Neuronal stem cell (in vitro differentiated cells): ENCODE measurements at regions not wholly inside any gene's neighbourhood (a gene's known extent, or its start where the extent isn't known, plus 50 kb on each side); places are given as distances from the start of the nearest gene placed in this dataset.

ENCODE experiments used
- DNase-seq: peaks from one replicate; pipeline ENCODE4 v3.0.0-alpha.2; 2013; ENCODE audit warnings: low spot score
- H2AFZ ChIP-seq: one replicate; pipeline ENCODE4 v1.6.1; 2013; ENCODE audit warnings: mild to moderate bottlenecking, low read length, inconsistent platforms
- H2AK5ac ChIP-seq: 2 replicates; pipeline ENCODE4 v1.6.1; 2013; ENCODE audit warnings: low read depth, mild to moderate bottlenecking, inconsistent platforms, low read length, moderate library complexity, mixed read lengths
- H2BK120ac ChIP-seq: 2 replicates; pipeline ENCODE4 v1.6.1; 2013; ENCODE audit warnings: low read depth, mild to moderate bottlenecking, inconsistent platforms, low read length, moderate library complexity, mixed read lengths
- H2BK12ac ChIP-seq: one replicate; pipeline ENCODE4 v1.6.1; 2013; ENCODE audit warnings: low read length, inconsistent platforms
- H2BK15ac ChIP-seq: 2 replicates; pipeline ENCODE4 v1.6.1; 2013; ENCODE audit warnings: mild to moderate bottlenecking, low read length, inconsistent platforms, mixed read lengths
- H2BK5ac ChIP-seq: one replicate; pipeline ENCODE4 v1.6.1; 2013; ENCODE audit warnings: inconsistent platforms, mild to moderate bottlenecking, low read length, moderate library complexity
- H3K14ac ChIP-seq: one replicate; pipeline ENCODE4 v1.6.1; 2013; ENCODE audit warnings: low read length, inconsistent platforms
- H3K18ac ChIP-seq: 2 replicates; pipeline ENCODE4 v1.6.1; 2013; ENCODE audit warnings: low read length, inconsistent platforms
- H3K23ac ChIP-seq: 2 replicates; pipeline ENCODE4 v1.6.1; 2013; ENCODE audit warnings: low read depth, mild to moderate bottlenecking, mixed read lengths, low read length, inconsistent platforms; ENCODE audit not compliant: poor library complexity
- H3K27ac ChIP-seq: replicated peaks from 3 replicates; pipeline ENCODE4 v1.5.1; 2013; ENCODE audit warnings: low read length, inconsistent platforms
- H3K27me3 ChIP-seq, 3 experiments: 2 replicates each; pipeline ENCODE4 v1.6.1; 2013; ENCODE audit warnings: low read length in 3 of 3, mild to moderate bottlenecking in 2 of 3, inconsistent platforms in 1 of 3, low read depth in 1 of 3, mixed read lengths in 1 of 3, moderate library complexity in 1 of 3; ENCODE audit not compliant: control insufficient read depth in 3 of 3, insufficient read depth in 3 of 3
- H3K36me3 ChIP-seq, 2 donors: replicated peaks in 1 of 2; 2 replicates each; pipeline ENCODE4 v1.6.1; 2013; ENCODE audit warnings: low read length in 2 of 2; ENCODE audit not compliant: control insufficient read depth in 2 of 2, insufficient read depth in 2 of 2
- H3K4ac ChIP-seq: 2 replicates; pipeline ENCODE4 v1.6.1; 2013; ENCODE audit warnings: inconsistent platforms, mild to moderate bottlenecking, low read length, moderate library complexity
- H3K4me1 ChIP-seq, 2 donors: 1 replicate in 1 of 2; 2 replicates in 1 of 2; pipeline ENCODE4 v1.6.1; 2013; ENCODE audit warnings: low read length in 2 of 2, low read depth in 1 of 2; ENCODE audit not compliant: control insufficient read depth in 2 of 2, insufficient read depth in 1 of 2
- H3K4me2 ChIP-seq: one replicate; pipeline ENCODE4 v1.6.1; 2013; ENCODE audit warnings: mild to moderate bottlenecking, low read length, inconsistent platforms; ENCODE audit not compliant: insufficient read depth, poor library complexity, severe bottlenecking
- H3K4me3 ChIP-seq, 2 donors: 2 replicates each; pipeline ENCODE4 v1.5.1; 2013; ENCODE audit warnings: low read length in 2 of 2, mild to moderate bottlenecking in 2 of 2, inconsistent platforms in 1 of 2, moderate library complexity in 1 of 2
- H3K79me1 ChIP-seq: one replicate; pipeline ENCODE4 v1.6.1; 2013; ENCODE audit warnings: low read depth, mild to moderate bottlenecking, inconsistent platforms, low read length, moderate library complexity
- H3K9ac ChIP-seq: one replicate; pipeline ENCODE4 v1.6.1; 2013; ENCODE audit warnings: mild to moderate bottlenecking, low read depth, low read length, inconsistent platforms; ENCODE audit not compliant: poor library complexity
- H3K9me3 ChIP-seq, 2 donors: replicated peaks in 1 of 2; 2 replicates each; pipeline versions ENCODE3 to v1.6.1; 2013; ENCODE audit warnings: low read length in 2 of 2, mild to moderate bottlenecking in 2 of 2, inconsistent platforms in 1 of 2, low read depth in 1 of 2, mixed read lengths in 1 of 2, moderate library complexity in 1 of 2; ENCODE audit not compliant: control insufficient read depth in 2 of 2, insufficient read depth in 1 of 2
- H4K8ac ChIP-seq: one replicate; pipeline ENCODE4 v1.6.1; 2013; ENCODE audit warnings: low read depth, mild to moderate bottlenecking, inconsistent platforms, low read length, moderate library complexity
- H4K91ac ChIP-seq: one replicate; pipeline ENCODE4 v1.6.1; 2013; ENCODE audit warnings: low read length, low read depth, mild to moderate bottlenecking, inconsistent platforms; ENCODE audit not compliant: poor library complexity
- WGBS, 2 donors: extraction: QIAGEN DNeasy Blood & Tissue Kit; methylation state at CpG; one replicate each; pipeline ENCODE4 v1.1.7; 2013; ENCODE audit warnings: missing lambda C conversion rate in 2 of 2, mixed read lengths in 1 of 2; ENCODE audit not compliant: insufficient read length in 2 of 2, insufficient replicate concordance in 1 of 2; ENCODE audit errors: extremely low coverage in 2 of 2; 5-methylcytosine and 5-hydroxymethylcytosine counted together

GRCh38 chr5:4991925-4992324 is 148.2 kb upstream of the ADAMTS16 start:
- no peak overlapping the region for H2AK5ac ChIP-seq
- H3K27ac ChIP-seq, result no peak overlapping the region
- no peak overlapping the region for H3K14ac ChIP-seq
- H3K4me2 ChIP-seq, result no peak overlapping the region
- H3K79me1 ChIP-seq, result no peaks in the 10 kb centered on the region
- no peaks in the 10 kb centered on the region for H3K36me3 ChIP-seq
- no peak overlapping the region for H4K8ac ChIP-seq
- DNase-seq, result no peak
- no peak overlapping the region for H2BK12ac ChIP-seq
- no peak overlapping the region for H4K91ac ChIP-seq
- H3K9ac ChIP-seq, result no peak overlapping the region
- WGBS, 2 donors, result no CpG with 5 or more reads among the region's 1 CpG
- H2AFZ ChIP-seq, result no peak overlapping the region
- H3K4me3 ChIP-seq, result no peak overlapping the region
- H2BK15ac ChIP-seq, result no peak overlapping the region
- H3K23ac ChIP-seq, result no peak overlapping the region
- peaks cover 0 to 1% of the 10 kb centered on the region in 2 donors for H3K4me1 ChIP-seq
- no peaks in the 10 kb centered on the region for H3K9me3 ChIP-seq
- H2BK5ac ChIP-seq, result no peak overlapping the region
- H3K4ac ChIP-seq, result no peak overlapping the region
- no peak overlapping the region for H2BK120ac ChIP-seq
- no peak overlapping the region for H3K18ac ChIP-seq
- H3K27me3 ChIP-seq, result no peaks in the 10 kb centered on the region

DNA sequence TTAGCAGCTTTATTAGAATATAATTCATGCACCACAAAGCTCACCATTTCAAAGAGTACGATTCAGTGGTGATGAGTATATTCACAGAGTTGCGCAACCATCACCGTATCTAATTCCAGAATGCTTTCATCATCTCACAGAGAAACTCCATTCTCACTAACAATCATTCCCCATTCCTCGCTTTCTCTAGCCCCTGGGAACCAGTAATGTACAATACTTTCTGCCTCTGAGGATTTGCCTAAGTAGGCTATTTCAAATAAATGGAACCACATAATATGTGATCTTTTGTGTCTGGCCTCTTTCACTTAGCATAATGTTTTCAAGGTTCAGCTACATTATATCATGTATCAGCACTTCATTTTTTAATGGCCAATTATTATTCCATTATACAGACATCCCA is 145.1 kb upstream of the ADAMTS16 start:
- no peak overlapping the region for H2BK5ac ChIP-seq

DNA sequence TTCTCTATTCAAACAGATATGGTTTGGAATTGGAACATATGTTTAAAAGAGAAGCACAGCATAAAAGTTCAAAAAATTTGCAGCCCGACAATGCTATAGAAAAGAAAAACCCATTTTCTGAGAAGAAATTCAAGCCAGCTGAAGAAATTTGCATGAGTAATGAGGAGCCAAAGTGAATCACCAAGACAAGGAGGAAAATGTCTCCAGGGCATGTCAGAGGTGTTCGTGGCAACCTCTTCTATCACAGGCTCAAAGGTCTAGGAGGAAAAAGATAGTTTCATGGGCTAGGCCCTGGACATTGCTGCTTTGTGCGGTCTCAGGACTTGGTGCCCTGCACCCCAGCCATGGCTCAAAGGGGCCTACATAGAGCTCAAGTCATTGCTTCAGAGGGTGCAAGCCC is 134.8 kb upstream of the ADAMTS16 start:
- no peaks in the 10 kb centered on the region for H3K27me3 ChIP-seq
- WGBS, 2 donors, result no CpG with 5 or more reads among the region's 3 CpGs
- H3K79me1 ChIP-seq, result no peaks in the 10 kb centered on the region
- no peak overlapping the region for H3K4me2 ChIP-seq
- no peak for DNase-seq
- H3K9ac ChIP-seq, result no peak overlapping the region
- H2BK120ac ChIP-seq, result no peak overlapping the region
- H2AK5ac ChIP-seq, result no peak overlapping the region
- H3K14ac ChIP-seq, result no peak overlapping the region
- H3K4me3 ChIP-seq, result no peak overlapping the region
- H3K9me3 ChIP-seq, result no peaks in the 10 kb centered on the region
- H2BK12ac ChIP-seq, result peak overlapping the region; percentile 22
- H2BK5ac ChIP-seq, result no peak overlapping the region
- H2BK15ac ChIP-seq, result no peak overlapping the region
- no peak overlapping the region for H4K91ac ChIP-seq
- H3K23ac ChIP-seq, result no peak overlapping the region
- no peak overlapping the region for H3K27ac ChIP-seq
- H3K4me1 ChIP-seq, result no peaks in the 10 kb centered on the region
- H3K18ac ChIP-seq, result no peak overlapping the region
- no peak overlapping the region for H2AFZ ChIP-seq
- no peak overlapping the region for H3K4ac ChIP-seq
- H3K36me3 ChIP-seq, result no peaks in the 10 kb centered on the region
- no peak overlapping the region for H4K8ac ChIP-seq

More for the DNA sequence above, 145.1 kb upstream of the ADAMTS16 start:
- H3K4me1 ChIP-seq, result peaks cover 0 to 1% of the 10 kb centered on the region in 2 donors
- H3K27me3 ChIP-seq, result no peaks in the 10 kb centered on the region
- no peak overlapping the region for H2BK12ac ChIP-seq
- H3K23ac ChIP-seq, result no peak overlapping the region
- H2BK15ac ChIP-seq, result no peak overlapping the region
- H3K4ac ChIP-seq, result no peak overlapping the region
- H3K18ac ChIP-seq, result no peak overlapping the region
- no peak overlapping the region for H3K4me2 ChIP-seq
- WGBS, 2 donors, result no CpG with 5 or more reads among the region's 4 CpGs
- DNase-seq, result no peak
- H2AK5ac ChIP-seq, result no peak overlapping the region
- H3K79me1 ChIP-seq, result no peaks in the 10 kb centered on the region
- H3K14ac ChIP-seq, result no peak overlapping the region
- H2AFZ ChIP-seq, result no peak overlapping the region
- no peak overlapping the region for H3K27ac ChIP-seq
- H2BK120ac ChIP-seq, result no peak overlapping the region
- no peak overlapping the region for H3K9ac ChIP-seq
- no peaks in the 10 kb centered on the region for H3K36me3 ChIP-seq
- H3K9me3 ChIP-seq, result no peaks in the 10 kb centered on the region
- no peak overlapping the region for H4K8ac ChIP-seq
- H3K4me3 ChIP-seq, result no peak overlapping the region
- no peak overlapping the region for H4K91ac ChIP-seq

GRCh38 chr5:5006548-5006947 is 133.6 kb upstream of the ADAMTS16 start:
- no peak for DNase-seq
- H2AK5ac ChIP-seq, result no peak overlapping the region
- no CpG with 5 or more reads among the region's 3 CpGs for WGBS, 2 donors

More at GRCh38 chr5:5006548-5006947, 133.6 kb upstream of the ADAMTS16 start:
- no peak overlapping the region for H2BK120ac ChIP-seq
- H3K27ac ChIP-seq, result no peak overlapping the region
- no peak overlapping the region for H3K4me2 ChIP-seq
- H3K18ac ChIP-seq, result no peak overlapping the region
- H2BK12ac ChIP-seq, result no peak overlapping the region
- H3K79me1 ChIP-seq, result no peaks in the 10 kb centered on the region
- no peak overlapping the region for H4K91ac ChIP-seq
- H2BK15ac ChIP-seq, result no peak overlapping the region
- H3K9me3 ChIP-seq, result no peaks in the 10 kb centered on the region
- H2BK5ac ChIP-seq, result no peak overlapping the region
- H3K36me3 ChIP-seq, result no peaks in the 10 kb centered on the region
- no peak overlapping the region for H3K4me3 ChIP-seq
- H3K9ac ChIP-seq, result no peak overlapping the region
- H3K27me3 ChIP-seq, result no peaks in the 10 kb centered on the region
- no peak overlapping the region for H3K4ac ChIP-seq
- no peak overlapping the region for H2AFZ ChIP-seq
- no peaks in the 10 kb centered on the region for H3K4me1 ChIP-seq
- H3K23ac ChIP-seq, result no peak overlapping the region
- no peak overlapping the region for H4K8ac ChIP-seq
- no peak overlapping the region for H3K14ac ChIP-seq
